ENCODE measurements at regions not wholly inside any gene's neighbourhood (a gene's known extent, or its start where the extent isn't known, plus 50 kb on each side); places are given as distances from the start of the nearest gene placed in this dataset.

DNA sequence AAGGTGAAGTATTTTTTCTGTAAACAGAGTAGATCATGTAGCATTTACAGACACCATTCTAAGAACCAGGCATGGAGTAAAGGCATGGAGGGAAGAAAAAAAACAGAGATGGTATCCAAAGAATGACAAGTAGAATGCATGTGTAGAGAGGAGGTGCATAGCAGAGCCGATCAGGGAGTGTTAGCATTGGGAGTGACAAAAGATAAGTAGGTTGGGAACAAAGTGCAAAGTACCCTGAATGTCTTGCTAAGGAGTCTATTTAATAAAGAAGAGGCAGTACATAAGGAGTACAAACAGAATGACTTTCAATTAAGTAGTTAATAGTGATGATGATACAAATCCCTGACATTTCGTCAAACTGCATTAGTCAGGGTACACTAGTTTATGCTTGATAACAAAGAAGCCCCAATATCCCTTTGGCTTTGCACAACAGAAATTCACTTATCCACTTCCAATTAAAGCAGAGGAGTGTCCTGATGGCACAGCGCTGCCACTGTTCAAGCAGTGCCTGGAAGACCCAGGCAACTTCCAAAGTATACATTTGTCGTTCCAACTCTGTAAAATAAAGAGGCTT, 371.5 kb downstream of the TNS3 start:
- POLR2A ChIA-PET: no interaction called here
- Mint-ChIP-seq H3K4me3 (no peak overlapping the region), H3K4me1 (peaks cover 11% of the 10 kb centered on the region), H3K9me3 (peaks cover 46% of the 10 kb centered on the region), H3K27me3 (ENCODE audit: low read depth) (peaks cover 18% of the 10 kb centered on the region), H3K27ac (no peak overlapping the region), H3K36me3 (0 out of 2 replicates have a peak, but pooled peaks cover 2% of the 10 kb centered on the region)
- DNase-seq (ENCODE audit: low spot score) (no peak), ATAC-seq (no peak)
- TF ChIP-seq, protein P1, sequence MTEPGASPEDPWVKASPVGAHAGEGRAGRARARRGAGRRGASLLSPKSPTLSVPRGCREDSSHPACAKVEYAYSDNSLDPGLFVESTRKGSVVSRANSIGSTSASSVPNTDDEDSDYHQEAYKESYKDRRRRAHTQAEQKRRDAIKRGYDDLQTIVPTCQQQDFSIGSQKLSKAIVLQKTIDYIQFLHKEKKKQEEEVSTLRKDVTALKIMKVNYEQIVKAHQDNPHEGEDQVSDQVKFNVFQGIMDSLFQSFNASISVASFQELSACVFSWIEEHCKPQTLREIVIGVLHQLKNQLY (CRISPR knock-in tag; IDR thresholded peaks at IDR 0.05): no peak
- TF ChIP-seq, protein P2, sequence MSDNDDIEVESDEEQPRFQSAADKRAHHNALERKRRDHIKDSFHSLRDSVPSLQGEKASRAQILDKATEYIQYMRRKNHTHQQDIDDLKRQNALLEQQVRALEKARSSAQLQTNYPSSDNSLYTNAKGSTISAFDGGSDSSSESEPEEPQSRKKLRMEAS (CRISPR knock-in tag; IDR thresholded peaks at IDR 0.05): no peak
- TF ChIP-seq TEAD1 (CRISPR knock-in tag; IDR thresholded peaks at IDR 0.05): no peak
- no peak for TF ChIP-seq SMAD3 (CRISPR knock-in tag; IDR thresholded peaks at IDR 0.05; ENCODE audit: borderline replicate concordance)
- TF ChIP-seq, protein P3, sequence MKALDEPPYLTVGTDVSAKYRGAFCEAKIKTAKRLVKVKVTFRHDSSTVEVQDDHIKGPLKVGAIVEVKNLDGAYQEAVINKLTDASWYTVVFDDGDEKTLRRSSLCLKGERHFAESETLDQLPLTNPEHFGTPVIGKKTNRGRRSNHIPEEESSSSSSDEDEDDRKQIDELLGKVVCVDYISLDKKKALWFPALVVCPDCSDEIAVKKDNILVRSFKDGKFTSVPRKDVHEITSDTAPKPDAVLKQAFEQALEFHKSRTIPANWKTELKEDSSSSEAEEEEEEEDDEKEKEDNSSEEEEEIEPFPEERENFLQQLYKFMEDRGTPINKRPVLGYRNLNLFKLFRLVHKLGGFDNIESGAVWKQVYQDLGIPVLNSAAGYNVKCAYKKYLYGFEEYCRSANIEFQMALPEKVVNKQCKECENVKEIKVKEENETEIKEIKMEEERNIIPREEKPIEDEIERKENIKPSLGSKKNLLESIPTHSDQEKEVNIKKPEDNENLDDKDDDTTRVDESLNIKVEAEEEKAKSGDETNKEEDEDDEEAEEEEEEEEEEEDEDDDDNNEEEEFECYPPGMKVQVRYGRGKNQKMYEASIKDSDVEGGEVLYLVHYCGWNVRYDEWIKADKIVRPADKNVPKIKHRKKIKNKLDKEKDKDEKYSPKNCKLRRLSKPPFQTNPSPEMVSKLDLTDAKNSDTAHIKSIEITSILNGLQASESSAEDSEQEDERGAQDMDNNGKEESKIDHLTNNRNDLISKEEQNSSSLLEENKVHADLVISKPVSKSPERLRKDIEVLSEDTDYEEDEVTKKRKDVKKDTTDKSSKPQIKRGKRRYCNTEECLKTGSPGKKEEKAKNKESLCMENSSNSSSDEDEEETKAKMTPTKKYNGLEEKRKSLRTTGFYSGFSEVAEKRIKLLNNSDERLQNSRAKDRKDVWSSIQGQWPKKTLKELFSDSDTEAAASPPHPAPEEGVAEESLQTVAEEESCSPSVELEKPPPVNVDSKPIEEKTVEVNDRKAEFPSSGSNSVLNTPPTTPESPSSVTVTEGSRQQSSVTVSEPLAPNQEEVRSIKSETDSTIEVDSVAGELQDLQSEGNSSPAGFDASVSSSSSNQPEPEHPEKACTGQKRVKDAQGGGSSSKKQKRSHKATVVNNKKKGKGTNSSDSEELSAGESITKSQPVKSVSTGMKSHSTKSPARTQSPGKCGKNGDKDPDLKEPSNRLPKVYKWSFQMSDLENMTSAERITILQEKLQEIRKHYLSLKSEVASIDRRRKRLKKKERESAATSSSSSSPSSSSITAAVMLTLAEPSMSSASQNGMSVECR (CRISPR knock-in tag; IDR thresholded peaks at IDR 0.05; ENCODE audit: borderline replicate concordance): no peak
- no peak for TF ChIP-seq ZNF416 (CRISPR knock-in tag; IDR thresholded peaks at IDR 0.05)
- TF ChIP-seq, protein P4, sequence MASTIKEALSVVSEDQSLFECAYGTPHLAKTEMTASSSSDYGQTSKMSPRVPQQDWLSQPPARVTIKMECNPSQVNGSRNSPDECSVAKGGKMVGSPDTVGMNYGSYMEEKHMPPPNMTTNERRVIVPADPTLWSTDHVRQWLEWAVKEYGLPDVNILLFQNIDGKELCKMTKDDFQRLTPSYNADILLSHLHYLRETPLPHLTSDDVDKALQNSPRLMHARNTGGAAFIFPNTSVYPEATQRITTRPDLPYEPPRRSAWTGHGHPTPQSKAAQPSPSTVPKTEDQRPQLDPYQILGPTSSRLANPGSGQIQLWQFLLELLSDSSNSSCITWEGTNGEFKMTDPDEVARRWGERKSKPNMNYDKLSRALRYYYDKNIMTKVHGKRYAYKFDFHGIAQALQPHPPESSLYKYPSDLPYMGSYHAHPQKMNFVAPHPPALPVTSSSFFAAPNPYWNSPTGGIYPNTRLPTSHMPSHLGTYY (CRISPR knock-in tag; IDR thresholded peaks at IDR 0.05): no peak
- TF ChIP-seq MYBL2 (CRISPR knock-in tag; IDR thresholded peaks at IDR 0.05): no peak
- TF ChIP-seq, protein P5, sequence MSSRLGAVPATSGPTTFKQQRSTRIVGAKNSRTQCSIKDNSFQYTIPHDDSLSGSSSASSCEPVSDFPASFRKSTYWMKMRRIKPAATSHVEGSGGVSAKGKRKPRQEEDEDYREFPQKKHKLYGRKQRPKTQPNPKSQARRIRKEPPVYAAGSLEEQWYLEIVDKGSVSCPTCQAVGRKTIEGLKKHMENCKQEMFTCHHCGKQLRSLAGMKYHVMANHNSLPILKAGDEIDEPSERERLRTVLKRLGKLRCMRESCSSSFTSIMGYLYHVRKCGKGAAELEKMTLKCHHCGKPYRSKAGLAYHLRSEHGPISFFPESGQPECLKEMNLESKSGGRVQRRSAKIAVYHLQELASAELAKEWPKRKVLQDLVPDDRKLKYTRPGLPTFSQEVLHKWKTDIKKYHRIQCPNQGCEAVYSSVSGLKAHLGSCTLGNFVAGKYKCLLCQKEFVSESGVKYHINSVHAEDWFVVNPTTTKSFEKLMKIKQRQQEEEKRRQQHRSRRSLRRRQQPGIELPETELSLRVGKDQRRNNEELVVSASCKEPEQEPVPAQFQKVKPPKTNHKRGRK (CRISPR knock-in tag; IDR thresholded peaks at IDR 0.05; ENCODE audit: borderline replicate concordance): no peak
- TF ChIP-seq FOXP1 (CRISPR knock-in tag; IDR thresholded peaks at IDR 0.05; ENCODE audit: borderline replicate concordance): no peak
- TF ChIP-seq ZNF396 (CRISPR knock-in tag; IDR thresholded peaks at IDR 0.05; ENCODE audit: borderline replicate concordance): no peak
- no peak for TF ChIP-seq JAZF1 (CRISPR knock-in tag; IDR thresholded peaks at IDR 0.05)
- TF ChIP-seq, protein P6, sequence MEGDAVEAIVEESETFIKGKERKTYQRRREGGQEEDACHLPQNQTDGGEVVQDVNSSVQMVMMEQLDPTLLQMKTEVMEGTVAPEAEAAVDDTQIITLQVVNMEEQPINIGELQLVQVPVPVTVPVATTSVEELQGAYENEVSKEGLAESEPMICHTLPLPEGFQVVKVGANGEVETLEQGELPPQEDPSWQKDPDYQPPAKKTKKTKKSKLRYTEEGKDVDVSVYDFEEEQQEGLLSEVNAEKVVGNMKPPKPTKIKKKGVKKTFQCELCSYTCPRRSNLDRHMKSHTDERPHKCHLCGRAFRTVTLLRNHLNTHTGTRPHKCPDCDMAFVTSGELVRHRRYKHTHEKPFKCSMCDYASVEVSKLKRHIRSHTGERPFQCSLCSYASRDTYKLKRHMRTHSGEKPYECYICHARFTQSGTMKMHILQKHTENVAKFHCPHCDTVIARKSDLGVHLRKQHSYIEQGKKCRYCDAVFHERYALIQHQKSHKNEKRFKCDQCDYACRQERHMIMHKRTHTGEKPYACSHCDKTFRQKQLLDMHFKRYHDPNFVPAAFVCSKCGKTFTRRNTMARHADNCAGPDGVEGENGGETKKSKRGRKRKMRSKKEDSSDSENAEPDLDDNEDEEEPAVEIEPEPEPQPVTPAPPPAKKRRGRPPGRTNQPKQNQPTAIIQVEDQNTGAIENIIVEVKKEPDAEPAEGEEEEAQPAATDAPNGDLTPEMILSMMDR (IDR thresholded peaks at IDR 0.05): no peak
- TF ChIP-seq ZNF671 (CRISPR knock-in tag; IDR thresholded peaks at IDR 0.05): no peak
- TF ChIP-seq, protein P7, sequence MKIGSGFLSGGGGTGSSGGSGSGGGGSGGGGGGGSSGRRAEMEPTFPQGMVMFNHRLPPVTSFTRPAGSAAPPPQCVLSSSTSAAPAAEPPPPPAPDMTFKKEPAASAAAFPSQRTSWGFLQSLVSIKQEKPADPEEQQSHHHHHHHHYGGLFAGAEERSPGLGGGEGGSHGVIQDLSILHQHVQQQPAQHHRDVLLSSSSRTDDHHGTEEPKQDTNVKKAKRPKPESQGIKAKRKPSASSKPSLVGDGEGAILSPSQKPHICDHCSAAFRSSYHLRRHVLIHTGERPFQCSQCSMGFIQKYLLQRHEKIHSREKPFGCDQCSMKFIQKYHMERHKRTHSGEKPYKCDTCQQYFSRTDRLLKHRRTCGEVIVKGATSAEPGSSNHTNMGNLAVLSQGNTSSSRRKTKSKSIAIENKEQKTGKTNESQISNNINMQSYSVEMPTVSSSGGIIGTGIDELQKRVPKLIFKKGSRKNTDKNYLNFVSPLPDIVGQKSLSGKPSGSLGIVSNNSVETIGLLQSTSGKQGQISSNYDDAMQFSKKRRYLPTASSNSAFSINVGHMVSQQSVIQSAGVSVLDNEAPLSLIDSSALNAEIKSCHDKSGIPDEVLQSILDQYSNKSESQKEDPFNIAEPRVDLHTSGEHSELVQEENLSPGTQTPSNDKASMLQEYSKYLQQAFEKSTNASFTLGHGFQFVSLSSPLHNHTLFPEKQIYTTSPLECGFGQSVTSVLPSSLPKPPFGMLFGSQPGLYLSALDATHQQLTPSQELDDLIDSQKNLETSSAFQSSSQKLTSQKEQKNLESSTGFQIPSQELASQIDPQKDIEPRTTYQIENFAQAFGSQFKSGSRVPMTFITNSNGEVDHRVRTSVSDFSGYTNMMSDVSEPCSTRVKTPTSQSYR (CRISPR knock-in tag; IDR thresholded peaks at IDR 0.05): no peak
- TF ChIP-seq FOXK1 (CRISPR knock-in tag; IDR thresholded peaks at IDR 0.05): no peak
- TF ChIP-seq CBFB (CRISPR knock-in tag; IDR thresholded peaks at IDR 0.05; ENCODE audit: low read depth): no peak
- TF ChIP-seq, protein P8, sequence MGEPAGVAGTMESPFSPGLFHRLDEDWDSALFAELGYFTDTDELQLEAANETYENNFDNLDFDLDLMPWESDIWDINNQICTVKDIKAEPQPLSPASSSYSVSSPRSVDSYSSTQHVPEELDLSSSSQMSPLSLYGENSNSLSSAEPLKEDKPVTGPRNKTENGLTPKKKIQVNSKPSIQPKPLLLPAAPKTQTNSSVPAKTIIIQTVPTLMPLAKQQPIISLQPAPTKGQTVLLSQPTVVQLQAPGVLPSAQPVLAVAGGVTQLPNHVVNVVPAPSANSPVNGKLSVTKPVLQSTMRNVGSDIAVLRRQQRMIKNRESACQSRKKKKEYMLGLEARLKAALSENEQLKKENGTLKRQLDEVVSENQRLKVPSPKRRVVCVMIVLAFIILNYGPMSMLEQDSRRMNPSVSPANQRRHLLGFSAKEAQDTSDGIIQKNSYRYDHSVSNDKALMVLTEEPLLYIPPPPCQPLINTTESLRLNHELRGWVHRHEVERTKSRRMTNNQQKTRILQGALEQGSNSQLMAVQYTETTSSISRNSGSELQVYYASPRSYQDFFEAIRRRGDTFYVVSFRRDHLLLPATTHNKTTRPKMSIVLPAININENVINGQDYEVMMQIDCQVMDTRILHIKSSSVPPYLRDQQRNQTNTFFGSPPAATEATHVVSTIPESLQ (CRISPR knock-in tag; IDR thresholded peaks at IDR 0.05): no peak
- TF ChIP-seq GTF2I (CRISPR knock-in tag; conservative IDR thresholded peaks at IDR 0.05): no peak
- CTCF ChIA-PET: no interaction called here
